22Rv1 (cell line): ENCODE measurements at regions not wholly inside any gene's neighbourhood (a gene's known extent, or its start where the extent isn't known, plus 50 kb on each side); places are given as distances from the start of the nearest gene placed in this dataset.

Source experiments
- CTCF ChIP-seq: fragments of 450-650 bp; IDR thresholded peaks from 2 replicates; pipeline ENCODE4 v1.5.1; 2017; ENCODE audit warnings: mild to moderate bottlenecking
- ZFX ChIP-seq: fragments of 450-650 bp; IDR thresholded peaks from 2 replicates; pipeline ENCODE4 v1.6.1; 2017; ENCODE audit warnings: antibody characterized with exemption, borderline replicate concordance

- no peak for TF ChIP-seq CTCF
- TF ChIP-seq ZFX = no peak
Measured at GRCh38 chr21:28237661-28238060, 755.0 kb downstream of the LTN1 start.
